Inferior parietal cortex (tissue), 1 donor: ENCODE measurements at regions not wholly inside any gene's neighbourhood (a gene's known extent, or its start where the extent isn't known, plus 50 kb on each side); places are given as distances from the start of the nearest gene placed in this dataset.
A peak's percentile ranks its signal among the peaks of the same experiment; 100 is the strongest.
"Not testable (repeated sequence)": the region's sequence is repeated elsewhere in the genome, so short reads cannot be mapped to it uniquely, and the experiment has no call there.

Experiments
- DNase-seq: peaks from one replicate; pipeline ENCODE4 v3.0.0-alpha.2; 2016; ENCODE audit errors: extremely low spot score

GRCh38 chr14:87052646-87053225, 940.2 kb downstream of the GALC start:
- peak; percentile 43 for DNase-seq

GRCh38 chr14:87050421-87050820, 942.6 kb downstream of the GALC start:
- no peak for DNase-seq

- DNase-seq = no peak
Observed at GRCh38 chr14:87049950-87050349, 943.0 kb downstream of the GALC start.

- no peak for DNase-seq
Observed at GRCh38 chr14:87046960-87047359, 946.0 kb downstream of the GALC start.

- DNase-seq = no peak
Observed at GRCh38 chr14:87045956-87046355, 947.0 kb downstream of the GALC start.

GRCh38 chr14:87045246-87045645, 947.7 kb downstream of the GALC start:
- DNase-seq = no peak

GRCh38 chr14:87044807-87045206, 948.2 kb downstream of the GALC start:
- DNase-seq = no peak

- no peak for DNase-seq
Observed at GRCh38 chr14:87043667-87044200, 949.2 kb downstream of the GALC start.

- DNase-seq = no peak
Observed at GRCh38 chr14:87042354-87042753, 950.6 kb downstream of the GALC start.

- DNase-seq = no peak
Observed at GRCh38 chr14:87041290-87042020, 951.5 kb downstream of the GALC start.

- no peak for DNase-seq
Observed at GRCh38 chr14:87034680-87035079, 958.3 kb downstream of the GALC start.

GRCh38 chr14:87030197-87030596, 962.8 kb downstream of the GALC start:
- DNase-seq = no peak

- not testable (repeated sequence) for DNase-seq
Observed at GRCh38 chr14:87020106-87020505, 972.9 kb downstream of the GALC start.

- no peak for DNase-seq
Observed at GRCh38 chr14:87018294-87018693, 974.7 kb downstream of the GALC start.

GRCh38 chr14:87017335-87017734, 975.6 kb downstream of the GALC start:
- no peak for DNase-seq

GRCh38 chr14:87014856-87015255, 978.1 kb downstream of the GALC start:
- DNase-seq = no peak

GRCh38 chr14:87013583-87013982, 979.4 kb downstream of the GALC start:
- DNase-seq = no peak

- no peak for DNase-seq
Observed at GRCh38 chr14:87008965-87009364, 984.0 kb downstream of the GALC start.

- no peak for DNase-seq
Observed at GRCh38 chr14:87005280-87005679, 987.7 kb downstream of the GALC start.

- no peak for DNase-seq
Observed at GRCh38 chr14:87002776-87003175, 990.2 kb downstream of the GALC start.

GRCh38 chr14:87001333-87001732, 991.6 kb downstream of the GALC start:
- DNase-seq = no peak

GRCh38 chr14:87000081-87000480, 992.9 kb downstream of the GALC start:
- DNase-seq = no peak

GRCh38 chr14:86999036-86999435, 993.9 kb downstream of the GALC start:
- DNase-seq = no peak
